GM23248 (cell line): ENCODE measurements at regions not wholly inside any gene's neighbourhood (a gene's known extent, or its start where the extent isn't known, plus 50 kb on each side); places are given as distances from the start of the nearest gene placed in this dataset.
"Not testable (repeated sequence)": the region's sequence is repeated elsewhere in the genome, so short reads cannot be mapped to it uniquely, and the experiment has no call there.

Experiments used
- DNase-seq: peaks from one replicate; pipeline ENCODE4 v3.0.0-alpha.2; 2015
- H2AFZ ChIP-seq: fragments of 200-600 bp; sonication (generic); 2 replicates; pipeline ENCODE4 v1.6.1; 2016; ENCODE audit warnings: antibody characterized with exemption
- H3F3A ChIP-seq: fragments of 200-600 bp; sonication (generic); 2 replicates; pipeline ENCODE4 v1.6.1; 2016; ENCODE audit warnings: mild to moderate bottlenecking, antibody characterized with exemption, mixed run types; ENCODE audit not compliant: insufficient read depth
- H3K27ac ChIP-seq: fragments of 200-600 bp; sonication (generic); 2 replicates; pipeline ENCODE4 v1.5.1; 2016; ENCODE audit warnings: mild to moderate bottlenecking
- H3K27me3 ChIP-seq: fragments of 200-600 bp; sonication (generic); replicated peaks from 2 replicates; pipeline ENCODE4 v1.6.1; 2016; ENCODE audit warnings: mild to moderate bottlenecking; ENCODE audit not compliant: insufficient read depth
- H3K36me3 ChIP-seq: fragments of 200-600 bp; sonication (generic); 2 replicates; pipeline ENCODE4 v1.6.1; 2016; ENCODE audit warnings: low read depth, mild to moderate bottlenecking
- H3K4me1 ChIP-seq: fragments of 200-600 bp; sonication (generic); 2 replicates; pipeline ENCODE4 v1.6.1; 2016; ENCODE audit warnings: mild to moderate bottlenecking; ENCODE audit not compliant: insufficient read depth
- H3K4me2 ChIP-seq: fragments of 200-600 bp; sonication (generic); one replicate; pipeline ENCODE4 v1.6.1; 2016; ENCODE audit warnings: mild to moderate bottlenecking; ENCODE audit not compliant: unreplicated experiment
- H3K4me3 ChIP-seq: fragments of 200-600 bp; sonication (generic); 2 replicates; pipeline ENCODE4 v1.5.1; 2016; ENCODE audit warnings: mild to moderate bottlenecking
- H3K79me2 ChIP-seq: fragments of 200-600 bp; sonication (generic); 2 replicates; pipeline ENCODE4 v1.6.1; 2016; ENCODE audit warnings: mild to moderate bottlenecking; ENCODE audit not compliant: insufficient read depth
- H3K9ac ChIP-seq: fragments of 200-600 bp; sonication (generic); 2 replicates; pipeline ENCODE4 v1.6.1; 2016; ENCODE audit warnings: mild to moderate bottlenecking
- H3K9me2 ChIP-seq: fragments of 200-600 bp; sonication (generic); 2 replicates; pipeline ENCODE4 v1.6.1; 2016; ENCODE audit warnings: mixed run types, mild to moderate bottlenecking, moderate library complexity; ENCODE audit not compliant: insufficient read depth
- H3K9me3 ChIP-seq: fragments of 200-600 bp; sonication (generic); one replicate; pipeline ENCODE4 v1.6.1; 2017; ENCODE audit warnings: low read depth
- H4K20me1 ChIP-seq: fragments of 200-600 bp; sonication (generic); 2 replicates; pipeline ENCODE4 v1.6.0; 2016; ENCODE audit not compliant: insufficient read depth
- EZH2 ChIP-seq: fragments of 200-600 bp; sonication (generic); IDR thresholded peaks from 2 replicates; pipeline ENCODE4 v1.6.1; 2018; ENCODE audit warnings: antibody characterized with exemption, mild to moderate bottlenecking; ENCODE audit not compliant: insufficient read depth, poor library complexity, severe bottlenecking
- EZH2phosphoT487 ChIP-seq: fragments of 200-600 bp; sonication (generic); IDR thresholded peaks from 2 replicates; pipeline ENCODE4 v1.6.1; 2018; ENCODE audit warnings: antibody characterized with exemption, moderate library complexity, mild to moderate bottlenecking, low read depth; ENCODE audit not compliant: insufficient read depth
- WGBS, 2 experiments: methylation state at CpG; one replicate each; pipeline ENCODE4 v1.1.6; 2015 to 2017; ENCODE audit warnings: low lambda C conversion rate in 2 of 2, low coverage in 1 of 2; ENCODE audit errors: missing lambda C conversion rate in 2 of 2; 5-methylcytosine and 5-hydroxymethylcytosine counted together
- in situ Hi-C: fragments of 300-500 bp; cut with MboI; formaldehyde crosslinking; loops from 2 replicates; pipeline ENCODE4 v1.15.0; 2020

- H3K4me3 ChIP-seq = no peak overlapping the region
- no peak overlapping the region for H3K9ac ChIP-seq
- no peaks in the 10 kb centered on the region for H3K27me3 ChIP-seq
- H3K9me2 ChIP-seq = no peaks in the 10 kb centered on the region
- no peaks in the 10 kb centered on the region for H3K79me2 ChIP-seq
- TF ChIP-seq EZH2 = no peak
- TF ChIP-seq EZH2phosphoT487 = no peak
- DNase-seq = no peak
- no peak overlapping the region for H3K4me2 ChIP-seq
- H3K9me3 ChIP-seq = no peaks in the 10 kb centered on the region
- no peaks in the 10 kb centered on the region for H4K20me1 ChIP-seq
- no peaks in the 10 kb centered on the region; the same call in 1 of the 2 replicates for H3K36me3 ChIP-seq
- H3K27ac ChIP-seq = no peak overlapping the region
- in situ Hi-C loops = no loop called here
- no peaks in the 10 kb centered on the region for H3K4me1 ChIP-seq
- H3F3A ChIP-seq = no peaks in the 10 kb centered on the region
- H2AFZ ChIP-seq = no peak overlapping the region
Observed at GRCh38 chr13:74264333-74264732, 130.1 kb upstream of the KLF12 start.

GRCh38 chr13:74260420-74260819 is 126.2 kb upstream of the KLF12 start:
- H3K4me2 ChIP-seq, H3K27ac ChIP-seq, H3K79me2 ChIP-seq, H2AFZ ChIP-seq, H3K27me3 ChIP-seq, H3F3A ChIP-seq, H3K4me1 ChIP-seq, H3K4me3 ChIP-seq, H3K9me3 ChIP-seq, in situ Hi-C loops, H3K9ac ChIP-seq, H3K9me2 ChIP-seq, H3K36me3 ChIP-seq, H4K20me1 ChIP-seq, DNase-seq: not testable (repeated sequence)
- WGBS, 2 experiments = 97 to 99% methylated on average over 3 of the region's 3 CpGs

- Histone ChIP-seq H3K36me3 (no peaks in the 10 kb centered on the region; the same call in 1 of the 2 replicates), H4K20me1 (no peaks in the 10 kb centered on the region), H3K4me3 (no peak overlapping the region), H2AFZ (no peak overlapping the region), H3K4me1 (peaks cover 4% of the 10 kb centered on the region; the same call in 1 of the 2 replicates), H3F3A (no peaks in the 10 kb centered on the region), H3K4me2 (no peak overlapping the region), H3K9me2 (no peaks in the 10 kb centered on the region), H3K27me3 (no peaks in the 10 kb centered on the region), H3K9ac (no peak overlapping the region), H3K79me2 (no peaks in the 10 kb centered on the region), H3K27ac (no peak overlapping the region), H3K9me3 (no peaks in the 10 kb centered on the region)
- TF ChIP-seq EZH2phosphoT487 = no peak
- no peak for TF ChIP-seq EZH2
- in situ Hi-C loops = no loop called here
- WGBS, 2 experiments = 77 to 81% methylated on average over 3 of the region's 3 CpGs
- no peak for DNase-seq
Observed at GRCh38 chr13:74259641-74260040, 125.4 kb upstream of the KLF12 start.

- TF ChIP-seq EZH2 = no peak
- in situ Hi-C loops = no loop called here
- Histone ChIP-seq H3K4me2 (no peak overlapping the region), H3K4me1 (peaks cover 4% of the 10 kb centered on the region; the same call in 1 of the 2 replicates), H3K9me3 (no peaks in the 10 kb centered on the region), H4K20me1 (no peaks in the 10 kb centered on the region), H3K27me3 (no peaks in the 10 kb centered on the region), H3K4me3 (no peak overlapping the region), H3K36me3 (no peaks in the 10 kb centered on the region), H3K9ac (no peak overlapping the region), H3K79me2 (no peaks in the 10 kb centered on the region), H3K27ac (no peak overlapping the region), H3K9me2 (no peaks in the 10 kb centered on the region), H3F3A (no peaks in the 10 kb centered on the region), H2AFZ (no peak overlapping the region)
- no peak for DNase-seq
- WGBS, 2 experiments = 76 to 79% methylated on average over 4 of the region's 4 CpGs
Observed at GRCh38 chr13:74258961-74259360, 124.8 kb upstream of the KLF12 start.

GRCh38 chr13:74256969-74257368 is 122.8 kb upstream of the KLF12 start:
- DNase-seq = no peak
- no peak overlapping the region for H3K9ac ChIP-seq
- no peaks in the 10 kb centered on the region for H4K20me1 ChIP-seq
- no peaks in the 10 kb centered on the region for H3K9me2 ChIP-seq
- TF ChIP-seq EZH2phosphoT487 = no peak
- TF ChIP-seq EZH2 = no peak
- no peaks in the 10 kb centered on the region for H3K79me2 ChIP-seq
- no peak overlapping the region for H3K27ac ChIP-seq
- peaks cover 6% of the 10 kb centered on the region; the same call in 1 of the 2 replicates for H3K4me1 ChIP-seq
- H3K9me3 ChIP-seq = no peaks in the 10 kb centered on the region
- H3K36me3 ChIP-seq = no peaks in the 10 kb centered on the region
- 95 to 99% methylated on average over 4 of the region's 4 CpGs for WGBS, 2 experiments
- H3K4me3 ChIP-seq = no peak overlapping the region
- H3K4me2 ChIP-seq = no peak overlapping the region
- no peak overlapping the region for H2AFZ ChIP-seq
- no peaks in the 10 kb centered on the region for H3K27me3 ChIP-seq
- in situ Hi-C loops = no loop called here
- H3F3A ChIP-seq = peaks cover 4% of the 10 kb centered on the region; the same call in 1 of the 2 replicates
